ENCODE measurements at regions not wholly inside any gene's neighbourhood (a gene's known extent, or its start where the extent isn't known, plus 50 kb on each side); places are given as distances from the start of the nearest gene placed in this dataset.

- H3K36me3 ChIP-seq (ENCODE audit: control insufficient read depth, low read depth, low read length) = no peaks in the 10 kb centered on the region
- H3K27me3 ChIP-seq (ENCODE audit: control insufficient read depth, insufficient read depth, low read length) = no peaks in the 10 kb centered on the region
- H3K9me3 ChIP-seq (ENCODE audit: control insufficient read depth, low read depth, low read length) = no peaks in the 10 kb centered on the region
- H3K4me3 ChIP-seq (ENCODE audit: low read length) = no peak overlapping the region
- H3K9ac ChIP-seq (ENCODE audit: low read length) = no peak overlapping the region
- H3K4me1 ChIP-seq (ENCODE audit: control insufficient read depth, low read depth, low read length) = no peaks in the 10 kb centered on the region
- no peak overlapping the region for H3K27ac ChIP-seq (ENCODE audit: low read length)
These were observed 313.6 kb upstream of the ANO3 start for GRCh38 chr11:26018336-26018735.

GRCh38 chr11:26019386-26019785 lies 312.5 kb upstream of the ANO3 start:
- Histone ChIP-seq H3K4me1 (ENCODE audit: control insufficient read depth, low read depth, low read length) (no peaks in the 10 kb centered on the region), H3K27me3 (ENCODE audit: control insufficient read depth, insufficient read depth, low read length) (no peaks in the 10 kb centered on the region), H3K36me3 (ENCODE audit: control insufficient read depth, low read depth, low read length) (no peaks in the 10 kb centered on the region), H3K4me3 (ENCODE audit: low read length) (no peak overlapping the region), H3K27ac (ENCODE audit: low read length) (no peak overlapping the region), H3K9ac (ENCODE audit: low read length) (no peak overlapping the region), H3K9me3 (ENCODE audit: control insufficient read depth, low read depth, low read length) (no peaks in the 10 kb centered on the region)

- no peaks in the 10 kb centered on the region for H3K27me3 ChIP-seq (ENCODE audit: control insufficient read depth, insufficient read depth, low read length)
- H3K9ac ChIP-seq (ENCODE audit: low read length) = no peak overlapping the region
- no peak overlapping the region for H3K4me3 ChIP-seq (ENCODE audit: low read length)
- H3K36me3 ChIP-seq (ENCODE audit: control insufficient read depth, low read depth, low read length) = no peaks in the 10 kb centered on the region
- H3K27ac ChIP-seq (ENCODE audit: low read length) = no peak overlapping the region
- H3K9me3 ChIP-seq (ENCODE audit: control insufficient read depth, low read depth, low read length) = no peaks in the 10 kb centered on the region
- no peaks in the 10 kb centered on the region for H3K4me1 ChIP-seq (ENCODE audit: control insufficient read depth, low read depth, low read length)
These were observed 310.9 kb upstream of the ANO3 start for GRCh38 chr11:26021017-26021416.

GRCh38 chr11:26023057-26023456 lies 308.9 kb upstream of the ANO3 start:
- no peak overlapping the region for H3K9ac ChIP-seq (ENCODE audit: low read length)
- H3K27ac ChIP-seq (ENCODE audit: low read length) = no peak overlapping the region
- no peaks in the 10 kb centered on the region for H3K36me3 ChIP-seq (ENCODE audit: control insufficient read depth, low read depth, low read length)
- H3K4me1 ChIP-seq (ENCODE audit: control insufficient read depth, low read depth, low read length) = no peaks in the 10 kb centered on the region
- H3K9me3 ChIP-seq (ENCODE audit: control insufficient read depth, low read depth, low read length) = no peaks in the 10 kb centered on the region
- H3K27me3 ChIP-seq (ENCODE audit: control insufficient read depth, insufficient read depth, low read length) = no peaks in the 10 kb centered on the region
- H3K4me3 ChIP-seq (ENCODE audit: low read length) = no peak overlapping the region

GRCh38 chr11:26025676-26026075 lies 306.3 kb upstream of the ANO3 start:
- Histone ChIP-seq H3K27ac (ENCODE audit: low read length) (no peak overlapping the region), H3K27me3 (ENCODE audit: control insufficient read depth, insufficient read depth, low read length) (no peaks in the 10 kb centered on the region), H3K9ac (ENCODE audit: low read length) (no peak overlapping the region), H3K4me3 (ENCODE audit: low read length) (no peak overlapping the region), H3K4me1 (ENCODE audit: control insufficient read depth, low read depth, low read length) (no peaks in the 10 kb centered on the region), H3K36me3 (ENCODE audit: control insufficient read depth, low read depth, low read length) (no peaks in the 10 kb centered on the region), H3K9me3 (ENCODE audit: control insufficient read depth, low read depth, low read length) (no peaks in the 10 kb centered on the region)

GRCh38 chr11:26026078-26026477 lies 305.9 kb upstream of the ANO3 start:
- no peak overlapping the region for H3K4me3 ChIP-seq (ENCODE audit: low read length)
- H3K9me3 ChIP-seq (ENCODE audit: control insufficient read depth, low read depth, low read length) = no peaks in the 10 kb centered on the region
- H3K4me1 ChIP-seq (ENCODE audit: control insufficient read depth, low read depth, low read length) = no peaks in the 10 kb centered on the region
- H3K36me3 ChIP-seq (ENCODE audit: control insufficient read depth, low read depth, low read length) = no peaks in the 10 kb centered on the region
- H3K9ac ChIP-seq (ENCODE audit: low read length) = no peak overlapping the region
- no peaks in the 10 kb centered on the region for H3K27me3 ChIP-seq (ENCODE audit: control insufficient read depth, insufficient read depth, low read length)
- H3K27ac ChIP-seq (ENCODE audit: low read length) = no peak overlapping the region

- H3K4me1 ChIP-seq (ENCODE audit: control insufficient read depth, low read depth, low read length) = no peaks in the 10 kb centered on the region
- H3K4me3 ChIP-seq (ENCODE audit: low read length) = no peak overlapping the region
- H3K36me3 ChIP-seq (ENCODE audit: control insufficient read depth, low read depth, low read length) = no peaks in the 10 kb centered on the region
- H3K27me3 ChIP-seq (ENCODE audit: control insufficient read depth, insufficient read depth, low read length) = no peaks in the 10 kb centered on the region
- H3K27ac ChIP-seq (ENCODE audit: low read length) = no peak overlapping the region
- H3K9me3 ChIP-seq (ENCODE audit: control insufficient read depth, low read depth, low read length) = no peaks in the 10 kb centered on the region
- H3K9ac ChIP-seq (ENCODE audit: low read length) = no peak overlapping the region
These were observed 304.0 kb upstream of the ANO3 start for GRCh38 chr11:26027887-26028286.

- no peaks in the 10 kb centered on the region for H3K27me3 ChIP-seq (ENCODE audit: control insufficient read depth, insufficient read depth, low read length)
- no peak overlapping the region for H3K4me3 ChIP-seq (ENCODE audit: low read length)
- no peak overlapping the region for H3K9ac ChIP-seq (ENCODE audit: low read length)
- H3K27ac ChIP-seq (ENCODE audit: low read length) = no peak overlapping the region
- H3K9me3 ChIP-seq (ENCODE audit: control insufficient read depth, low read depth, low read length) = no peaks in the 10 kb centered on the region
- H3K36me3 ChIP-seq (ENCODE audit: control insufficient read depth, low read depth, low read length) = no peaks in the 10 kb centered on the region
- no peaks in the 10 kb centered on the region for H3K4me1 ChIP-seq (ENCODE audit: control insufficient read depth, low read depth, low read length)
These were observed 303.5 kb upstream of the ANO3 start for GRCh38 chr11:26028393-26028911.

GRCh38 chr11:26030399-26030798 lies 301.5 kb upstream of the ANO3 start:
- Histone ChIP-seq H3K9me3 (ENCODE audit: control insufficient read depth, low read depth, low read length) (no peaks in the 10 kb centered on the region), H3K4me3 (ENCODE audit: low read length) (no peak overlapping the region), H3K9ac (ENCODE audit: low read length) (no peak overlapping the region), H3K27me3 (ENCODE audit: control insufficient read depth, insufficient read depth, low read length) (no peaks in the 10 kb centered on the region), H3K36me3 (ENCODE audit: control insufficient read depth, low read depth, low read length) (no peaks in the 10 kb centered on the region), H3K27ac (ENCODE audit: low read length) (no peak overlapping the region), H3K4me1 (ENCODE audit: control insufficient read depth, low read depth, low read length) (no peaks in the 10 kb centered on the region)

GRCh38 chr11:26032241-26032640 lies 299.7 kb upstream of the ANO3 start:
- H3K4me3 ChIP-seq (ENCODE audit: low read length) = no peak overlapping the region
- no peaks in the 10 kb centered on the region for H3K27me3 ChIP-seq (ENCODE audit: control insufficient read depth, insufficient read depth, low read length)
- no peak overlapping the region for H3K9ac ChIP-seq (ENCODE audit: low read length)
- no peak overlapping the region for H3K27ac ChIP-seq (ENCODE audit: low read length)
- no peaks in the 10 kb centered on the region for H3K9me3 ChIP-seq (ENCODE audit: control insufficient read depth, low read depth, low read length)
- no peaks in the 10 kb centered on the region for H3K4me1 ChIP-seq (ENCODE audit: control insufficient read depth, low read depth, low read length)
- no peaks in the 10 kb centered on the region for H3K36me3 ChIP-seq (ENCODE audit: control insufficient read depth, low read depth, low read length)

- Histone ChIP-seq H3K4me1 (ENCODE audit: control insufficient read depth, low read depth, low read length) (no peaks in the 10 kb centered on the region), H3K4me3 (ENCODE audit: low read length) (no peak overlapping the region), H3K36me3 (ENCODE audit: control insufficient read depth, low read depth, low read length) (no peaks in the 10 kb centered on the region), H3K27me3 (ENCODE audit: control insufficient read depth, insufficient read depth, low read length) (no peaks in the 10 kb centered on the region), H3K9ac (ENCODE audit: low read length) (no peak overlapping the region), H3K27ac (ENCODE audit: low read length) (no peak overlapping the region), H3K9me3 (ENCODE audit: control insufficient read depth, low read depth, low read length) (no peaks in the 10 kb centered on the region)
These were observed 296.2 kb upstream of the ANO3 start for GRCh38 chr11:26035696-26036095.

- Histone ChIP-seq H3K9ac (ENCODE audit: low read length) (no peak overlapping the region), H3K9me3 (ENCODE audit: control insufficient read depth, low read depth, low read length) (no peaks in the 10 kb centered on the region), H3K27ac (ENCODE audit: low read length) (no peak overlapping the region), H3K4me3 (ENCODE audit: low read length) (no peak overlapping the region), H3K4me1 (ENCODE audit: control insufficient read depth, low read depth, low read length) (no peaks in the 10 kb centered on the region), H3K36me3 (ENCODE audit: control insufficient read depth, low read depth, low read length) (no peaks in the 10 kb centered on the region), H3K27me3 (ENCODE audit: control insufficient read depth, insufficient read depth, low read length) (no peaks in the 10 kb centered on the region)
These were observed 294.2 kb upstream of the ANO3 start for GRCh38 chr11:26037716-26038115.

Data from iPS-18a (cell line).